Spinal cord (tissue), 9 donors: ENCODE measurements at regions not wholly inside any gene's neighbourhood (a gene's known extent, or its start where the extent isn't known, plus 50 kb on each side); places are given as distances from the start of the nearest gene placed in this dataset.
A peak's percentile ranks its signal among the peaks of the same experiment; 100 is the strongest.

Experiments
- DNase-seq, 6 donors: peaks; one replicate each; pipeline versions ENCODE4 v3.0.0 to v3.0.0-alpha.2; 2013 to 2015; ENCODE audit warnings: low spot score in 6 of 6, low read depth in 4 of 6
- H3K27ac ChIP-seq: one replicate; pipeline ENCODE4 v1.5.1; 2013; ENCODE audit warnings: low read depth, low read length, control low read depth
- H3K27me3 ChIP-seq: one replicate; pipeline ENCODE4 v1.6.1; 2013; ENCODE audit warnings: low read length; ENCODE audit not compliant: control insufficient read depth, insufficient read depth
- H3K36me3 ChIP-seq: one replicate; pipeline ENCODE4 v1.6.1; 2013; ENCODE audit warnings: low read length; ENCODE audit not compliant: control insufficient read depth, insufficient read depth
- H3K4me1 ChIP-seq: one replicate; pipeline ENCODE4 v1.6.1; 2013; ENCODE audit warnings: low read length; ENCODE audit not compliant: control insufficient read depth, insufficient read depth
- H3K4me3 ChIP-seq: one replicate; pipeline ENCODE4 v1.5.1; 2013; ENCODE audit warnings: low read depth, low read length, control low read depth
- H3K9me3 ChIP-seq: one replicate; pipeline ENCODE4 v1.6.1; 2013; ENCODE audit warnings: low read length; ENCODE audit not compliant: control insufficient read depth, insufficient read depth
- WGBS: methylation state at CpG from one replicate; pipeline ENCODE4 v1.1.5; 2013; ENCODE audit warnings: missing lambda C conversion rate; ENCODE audit not compliant: insufficient coverage; 5-methylcytosine and 5-hydroxymethylcytosine counted together
- donor health status: healthy.

- 71% methylated on average over 8 of the region's 8 CpGs for WGBS
- Histone ChIP-seq H3K4me3 (no peak overlapping the region), H3K4me1 (peaks cover 38% of the 10 kb centered on the region), H3K27me3 (no peaks in the 10 kb centered on the region), H3K9me3 (peaks cover 7% of the 10 kb centered on the region), H3K27ac (no peak overlapping the region), H3K36me3 (peaks cover 18% of the 10 kb centered on the region)
- no peak for DNase-seq
Observed at GRCh38 chr22:48669226-48669625, 1158.4 kb downstream of the BRD1 start.

- H3K4me1 ChIP-seq = peaks cover 46% of the 10 kb centered on the region
- no peaks in the 10 kb centered on the region for H3K27me3 ChIP-seq
- DNase-seq = no peak
- peaks cover 12% of the 10 kb centered on the region for H3K36me3 ChIP-seq
- H3K4me3 ChIP-seq = no peak overlapping the region
- WGBS = 85% methylated on average over 10 of the region's 14 CpGs
- no peaks in the 10 kb centered on the region for H3K9me3 ChIP-seq
- no peak overlapping the region for H3K27ac ChIP-seq
Observed at GRCh38 chr22:48667289-48667688, 1160.4 kb downstream of the BRD1 start.

- Histone ChIP-seq H3K27me3 (no peaks in the 10 kb centered on the region), H3K4me3 (no peak overlapping the region), H3K4me1 (peaks cover 50% of the 10 kb centered on the region), H3K27ac (no peak overlapping the region), H3K9me3 (no peaks in the 10 kb centered on the region), H3K36me3 (peaks cover 12% of the 10 kb centered on the region)
- WGBS = 96% methylated on average over 6 of the region's 9 CpGs
- no peak for DNase-seq
Observed at GRCh38 chr22:48666620-48667019, 1161.1 kb downstream of the BRD1 start.

- peaks cover 60% of the 10 kb centered on the region for H3K4me1 ChIP-seq
- WGBS = 57% methylated on average over 7 of the region's 22 CpGs
- peaks cover 20% of the 10 kb centered on the region for H3K36me3 ChIP-seq
- no peak overlapping the region for H3K4me3 ChIP-seq
- DNase-seq = peak in 2 of 6 donors; percentile 52 to 80
- no peak overlapping the region for H3K27ac ChIP-seq
- H3K27me3 ChIP-seq = no peaks in the 10 kb centered on the region
- H3K9me3 ChIP-seq = no peaks in the 10 kb centered on the region
Observed at GRCh38 chr22:48665311-48665995, 1162.2 kb downstream of the BRD1 start.

GRCh38 chr22:48664586-48664985, 1163.1 kb downstream of the BRD1 start:
- no peak overlapping the region for H3K27ac ChIP-seq
- 90% methylated on average over 9 of the region's 13 CpGs for WGBS

GRCh38 chr22:48663297-48663696, 1164.4 kb downstream of the BRD1 start:
- Histone ChIP-seq H3K4me1 (peaks cover 57% of the 10 kb centered on the region), H3K27ac (no peak overlapping the region), H3K36me3 (peaks cover 31% of the 10 kb centered on the region), H3K9me3 (no peaks in the 10 kb centered on the region), H3K27me3 (no peaks in the 10 kb centered on the region), H3K4me3 (no peak overlapping the region)
- DNase-seq = no peak
- WGBS = 89% methylated on average over 5 of the region's 5 CpGs

More at GRCh38 chr22:48664586-48664985, 1163.1 kb downstream of the BRD1 start:
- no peaks in the 10 kb centered on the region for H3K27me3 ChIP-seq
- H3K4me3 ChIP-seq = no peak overlapping the region
- peaks cover 24% of the 10 kb centered on the region for H3K36me3 ChIP-seq
- peak in 2 of 6 donors; percentile 59 to 63 for DNase-seq
- H3K4me1 ChIP-seq = peaks cover 59% of the 10 kb centered on the region
- no peaks in the 10 kb centered on the region for H3K9me3 ChIP-seq

- Histone ChIP-seq H3K4me1 (peaks cover 57% of the 10 kb centered on the region), H3K27me3 (no peaks in the 10 kb centered on the region), H3K36me3 (peaks cover 36% of the 10 kb centered on the region), H3K4me3 (no peak overlapping the region), H3K9me3 (no peaks in the 10 kb centered on the region), H3K27ac (no peak overlapping the region)
- no peak for DNase-seq
- 85% methylated on average over 17 of the region's 20 CpGs for WGBS
Observed at GRCh38 chr22:48662476-48663135, 1165.1 kb downstream of the BRD1 start.

GRCh38 chr22:48661984-48662383, 1165.7 kb downstream of the BRD1 start:
- peaks cover 36% of the 10 kb centered on the region for H3K36me3 ChIP-seq
- 71% methylated on average over 7 of the region's 7 CpGs for WGBS
- DNase-seq = no peak
- no peak overlapping the region for H3K27ac ChIP-seq
- H3K4me3 ChIP-seq = no peak overlapping the region
- peaks cover 57% of the 10 kb centered on the region for H3K4me1 ChIP-seq
- H3K27me3 ChIP-seq = no peaks in the 10 kb centered on the region
- H3K9me3 ChIP-seq = no peaks in the 10 kb centered on the region

- Histone ChIP-seq H3K27me3 (no peaks in the 10 kb centered on the region), H3K4me3 (no peak overlapping the region), H3K4me1 (peaks cover 48% of the 10 kb centered on the region), H3K36me3 (peaks cover 36% of the 10 kb centered on the region), H3K27ac (no peak overlapping the region), H3K9me3 (no peaks in the 10 kb centered on the region)
- WGBS = 72% methylated on average over 26 of the region's 33 CpGs
- no peak for DNase-seq
Observed at GRCh38 chr22:48660790-48661740, 1166.6 kb downstream of the BRD1 start.
